Epithelial cell of esophagus (primary cell): ENCODE measurements at regions not wholly inside any gene's neighbourhood (a gene's known extent, or its start where the extent isn't known, plus 50 kb on each side); places are given as distances from the start of the nearest gene placed in this dataset.

Experiments
- DNase-seq: peaks from one replicate; pipeline ENCODE4 v3.0.0; 2010; ENCODE audit warnings: low read depth
- H3K4me3 ChIP-seq: 2 replicates; pipeline ENCODE4 v1.5.1; 2011; ENCODE audit warnings: mild to moderate bottlenecking, low read length, control low read depth
- CTCF ChIP-seq: IDR thresholded peaks from 2 replicates; pipeline ENCODE4 v1.5.1; 2011; ENCODE audit warnings: low read depth, mild to moderate bottlenecking, low read length, control low read depth, inconsistent platforms; ENCODE audit not compliant: insufficient read depth; ENCODE audit errors: missing control alignments

GRCh38 chr16:64892835-64893785 is 228.8 kb downstream of the CDH11 start:
- no peak overlapping the region for H3K4me3 ChIP-seq
- no peak for TF ChIP-seq CTCF
- DNase-seq, result peak; percentile 93

GRCh38 chr16:64889446-64889845 is 232.4 kb downstream of the CDH11 start:
- no peak for DNase-seq
- TF ChIP-seq CTCF, result no peak
- no peak overlapping the region for H3K4me3 ChIP-seq

GRCh38 chr16:64887651-64888050 is 234.2 kb downstream of the CDH11 start:
- TF ChIP-seq CTCF, result no peak
- DNase-seq, result no peak
- no peak overlapping the region for H3K4me3 ChIP-seq

GRCh38 chr16:64882078-64882784 is 239.6 kb downstream of the CDH11 start:
- peak; percentile 24 for DNase-seq
- H3K4me3 ChIP-seq, result no peak overlapping the region
- TF ChIP-seq CTCF, result no peak

- DNase-seq, result no peak
- H3K4me3 ChIP-seq, result no peak overlapping the region
- no peak for TF ChIP-seq CTCF
These were observed 240.9 kb downstream of the CDH11 start for GRCh38 chr16:64880994-64881393.

- no peak overlapping the region for H3K4me3 ChIP-seq
- TF ChIP-seq CTCF, result no peak
- no peak for DNase-seq
These were observed 241.9 kb downstream of the CDH11 start for GRCh38 chr16:64880006-64880405.
